ENCODE measurements at regions not wholly inside any gene's neighbourhood (a gene's known extent, or its start where the extent isn't known, plus 50 kb on each side); places are given as distances from the start of the nearest gene placed in this dataset.

DNA sequence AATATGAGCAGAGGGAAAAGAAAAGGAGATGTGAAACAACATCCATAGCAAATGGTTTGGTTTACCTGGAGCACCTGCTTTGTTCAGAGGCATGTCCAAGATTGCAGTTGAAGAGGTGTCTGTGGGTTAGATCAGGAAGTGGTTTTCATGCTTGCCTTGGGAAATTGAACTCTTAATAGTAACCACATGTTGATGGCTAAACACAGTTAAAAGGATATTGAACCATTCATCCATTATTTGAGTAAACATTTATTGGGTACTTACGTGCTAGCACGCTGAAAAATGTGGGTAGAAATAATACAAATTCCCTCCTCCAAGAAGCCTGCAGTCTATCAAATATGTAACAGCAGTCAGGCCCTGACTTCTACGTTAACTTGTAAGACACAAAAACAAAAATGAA, 235.7 kb upstream of the TNC start:
- POLR2A ChIA-PET = no interaction called here
- no TSS peak for BruUV-seq (replicated peaks)

DNA sequence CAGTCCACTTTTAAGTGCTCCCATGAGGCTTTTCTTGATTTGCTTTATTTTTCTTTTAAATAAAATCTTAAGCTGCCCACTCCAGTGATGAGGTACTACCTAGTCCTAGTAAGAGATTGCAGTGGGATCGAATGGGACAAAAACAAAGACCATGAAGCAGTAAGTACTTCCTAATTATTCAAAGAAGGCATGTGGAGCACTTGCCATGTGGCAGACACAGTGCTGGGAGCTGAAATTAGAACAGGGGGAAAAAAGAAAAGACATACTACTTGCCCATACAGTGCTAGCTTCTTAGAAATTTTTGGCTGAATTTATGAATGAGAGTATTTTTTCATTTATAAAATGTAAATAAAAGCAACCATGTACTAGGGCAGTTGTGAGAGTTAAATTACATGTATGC, 239.9 kb upstream of the TNC start:
- WGBS (ENCODE audit: low lambda C conversion rate) = 0% methylated on average over 1 of the region's 1 CpG
- no peaks in the 10 kb centered on the region for H4K20me1 ChIP-seq (ENCODE audit: insufficient read depth, low read length)
- FAIRE-seq (no peak), DNase-seq (ENCODE audit: low spot score) (no peak), ATAC-seq (no peak)
- in situ Hi-C loops (cut with HindIII; ENCODE audit: extremely low pct_ligation_motif_present, low pct_unique_long_range_greater_than_20kb) (no loop called here), intact Hi-C loops (cut with micrococcal nuclease; ENCODE audit: unreplicated experiment) (loop anchor here (10.0 kb wide), 1 partner anchor 693 kb away; no protein-coding TSS in a partner anchor)
- no peak overlapping the region for H3K4me3 ChIP-seq (replicated peaks in 1 of 3; ENCODE audit: insufficient read depth in 1 of 3, low read depth in 2 of 3, low read length in 3 of 3)
- TF ChIP-seq, protein P1, sequence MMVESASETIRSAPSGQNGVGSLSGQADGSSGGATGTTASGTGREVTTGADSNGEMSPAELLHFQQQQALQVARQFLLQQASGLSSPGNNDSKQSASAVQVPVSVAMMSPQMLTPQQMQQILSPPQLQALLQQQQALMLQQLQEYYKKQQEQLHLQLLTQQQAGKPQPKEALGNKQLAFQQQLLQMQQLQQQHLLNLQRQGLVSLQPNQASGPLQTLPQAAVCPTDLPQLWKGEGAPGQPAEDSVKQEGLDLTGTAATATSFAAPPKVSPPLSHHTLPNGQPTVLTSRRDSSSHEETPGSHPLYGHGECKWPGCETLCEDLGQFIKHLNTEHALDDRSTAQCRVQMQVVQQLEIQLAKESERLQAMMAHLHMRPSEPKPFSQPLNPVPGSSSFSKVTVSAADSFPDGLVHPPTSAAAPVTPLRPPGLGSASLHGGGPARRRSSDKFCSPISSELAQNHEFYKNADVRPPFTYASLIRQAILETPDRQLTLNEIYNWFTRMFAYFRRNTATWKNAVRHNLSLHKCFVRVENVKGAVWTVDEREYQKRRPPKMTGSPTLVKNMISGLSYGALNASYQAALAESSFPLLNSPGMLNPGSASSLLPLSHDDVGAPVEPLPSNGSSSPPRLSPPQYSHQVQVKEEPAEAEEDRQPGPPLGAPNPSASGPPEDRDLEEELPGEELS (CRISPR knock-in tag; IDR thresholded peaks at IDR 0.05) = no peak
- TF ChIP-seq ATF7-NPFF (CRISPR knock-in tag; IDR thresholded peaks at IDR 0.05; ENCODE audit: low read depth) = no peak
- no peak for TF ChIP-seq ZSCAN29 (CRISPR knock-in tag; conservative IDR thresholded peaks at IDR 0.05)
- TF ChIP-seq TCF7 (IDR thresholded peaks at IDR 0.05; ENCODE audit: low read depth) = no peak
- TF ChIP-seq GLI4 (CRISPR knock-in tag; IDR thresholded peaks at IDR 0.05; ENCODE audit: borderline replicate concordance) = no peak
- TF ChIP-seq, protein P2, sequence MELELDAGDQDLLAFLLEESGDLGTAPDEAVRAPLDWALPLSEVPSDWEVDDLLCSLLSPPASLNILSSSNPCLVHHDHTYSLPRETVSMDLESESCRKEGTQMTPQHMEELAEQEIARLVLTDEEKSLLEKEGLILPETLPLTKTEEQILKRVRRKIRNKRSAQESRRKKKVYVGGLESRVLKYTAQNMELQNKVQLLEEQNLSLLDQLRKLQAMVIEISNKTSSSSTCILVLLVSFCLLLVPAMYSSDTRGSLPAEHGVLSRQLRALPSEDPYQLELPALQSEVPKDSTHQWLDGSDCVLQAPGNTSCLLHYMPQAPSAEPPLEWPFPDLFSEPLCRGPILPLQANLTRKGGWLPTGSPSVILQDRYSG (CRISPR knock-in tag; IDR thresholded peaks at IDR 0.05) = no peak
- TF ChIP-seq ZNF326 (CRISPR knock-in tag; IDR thresholded peaks at IDR 0.05; ENCODE audit: borderline replicate concordance) = no peak
- TF ChIP-seq, protein P3, sequence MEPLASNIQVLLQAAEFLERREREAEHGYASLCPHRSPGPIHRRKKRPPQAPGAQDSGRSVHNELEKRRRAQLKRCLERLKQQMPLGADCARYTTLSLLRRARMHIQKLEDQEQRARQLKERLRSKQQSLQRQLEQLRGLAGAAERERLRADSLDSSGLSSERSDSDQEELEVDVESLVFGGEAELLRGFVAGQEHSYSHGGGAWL (CRISPR knock-in tag; IDR thresholded peaks at IDR 0.05) = no peak
- no peak for TF ChIP-seq RORA (CRISPR knock-in tag; IDR thresholded peaks at IDR 0.05)
- no peak overlapping the region for H2AFZ ChIP-seq (ENCODE audit: low read length)
- H3K9ac ChIP-seq (ENCODE audit: insufficient read depth, low read depth, low read length) = no peak overlapping the region
- no TSS peak for BruUV-seq (replicated peaks)
- POLR2A ChIA-PET = no interaction called here
- no peak overlapping the region for H3K27ac ChIP-seq (ENCODE audit: extremely low read length, insufficient read depth, low read length)
- no peaks in the 10 kb centered on the region for H3K36me3 ChIP-seq (replicated peaks in 1 of 2; ENCODE audit: control insufficient read depth in 1 of 2, insufficient read depth in 2 of 2, low read length in 2 of 2)
- H3K4me1 ChIP-seq (ENCODE audit: insufficient read depth, low read length) = no peaks in the 10 kb centered on the region
- no peaks in the 10 kb centered on the region for H3K27me3 ChIP-seq (ENCODE audit: control insufficient read depth in 1 of 2, insufficient read depth in 2 of 2, low read length in 2 of 2)
- CTCF ChIA-PET (ENCODE audit: low intra/inter-chr PET ratio, low total read pairs) = no interaction called here
- no peaks in the 10 kb centered on the region for H3K9me3 ChIP-seq (ENCODE audit: low read length)
- H3K4me2 ChIP-seq (ENCODE audit: low read depth, low read length) = no peak overlapping the region
- H3K79me2 ChIP-seq (ENCODE audit: insufficient read depth, low read length) = no peaks in the 10 kb centered on the region

More for the DNA sequence above, 235.7 kb upstream of the TNC start:
- intact Hi-C loops (cut with micrococcal nuclease; ENCODE audit: unreplicated experiment) = loop anchor here (10.0 kb wide), 1 partner anchor 689 kb away; no protein-coding TSS in a partner anchor
- no peak overlapping the region for H3K9ac ChIP-seq (ENCODE audit: insufficient read depth, low read depth, low read length)
- H3K36me3 ChIP-seq (replicated peaks in 1 of 2; ENCODE audit: control insufficient read depth in 1 of 2, insufficient read depth in 2 of 2, low read length in 2 of 2) = no peaks in the 10 kb centered on the region
- 33% methylated on average over 3 of the region's 3 CpGs for WGBS (ENCODE audit: low lambda C conversion rate)
- in situ Hi-C loops (cut with HindIII; ENCODE audit: extremely low pct_ligation_motif_present, low pct_unique_long_range_greater_than_20kb) = no loop called here
- H2AFZ ChIP-seq (ENCODE audit: low read length) = no peak overlapping the region
- CTCF ChIA-PET (ENCODE audit: low intra/inter-chr PET ratio, low total read pairs) = no interaction called here
- H3K79me2 ChIP-seq (ENCODE audit: insufficient read depth, low read length) = no peaks in the 10 kb centered on the region
- no peaks in the 10 kb centered on the region for H3K9me3 ChIP-seq (ENCODE audit: low read length)
- FAIRE-seq (no peak), ATAC-seq (no peak), DNase-seq (ENCODE audit: low spot score) (no peak)
- no peak for TF ChIP-seq MZF1 (CRISPR knock-in tag; IDR thresholded peaks at IDR 0.05; ENCODE audit: borderline replicate concordance)
- TF ChIP-seq ZNF274 (CRISPR knock-in tag; IDR thresholded peaks at IDR 0.05) = no peak
- no peak for TF ChIP-seq NKX3-1 (CRISPR knock-in tag; IDR thresholded peaks at IDR 0.05)
- TF ChIP-seq, protein P4, sequence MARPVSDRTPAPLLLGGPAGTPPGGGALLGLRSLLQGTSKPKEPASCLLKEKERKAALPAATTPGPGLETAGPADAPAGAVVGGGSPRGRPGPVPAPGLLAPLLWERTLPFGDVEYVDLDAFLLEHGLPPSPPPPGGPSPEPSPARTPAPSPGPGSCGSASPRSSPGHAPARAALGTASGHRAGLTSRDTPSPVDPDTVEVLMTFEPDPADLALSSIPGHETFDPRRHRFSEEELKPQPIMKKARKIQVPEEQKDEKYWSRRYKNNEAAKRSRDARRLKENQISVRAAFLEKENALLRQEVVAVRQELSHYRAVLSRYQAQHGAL (CRISPR knock-in tag; IDR thresholded peaks at IDR 0.05; ENCODE audit: not compliant biosample characterization) = no peak
- TF ChIP-seq, protein P5, sequence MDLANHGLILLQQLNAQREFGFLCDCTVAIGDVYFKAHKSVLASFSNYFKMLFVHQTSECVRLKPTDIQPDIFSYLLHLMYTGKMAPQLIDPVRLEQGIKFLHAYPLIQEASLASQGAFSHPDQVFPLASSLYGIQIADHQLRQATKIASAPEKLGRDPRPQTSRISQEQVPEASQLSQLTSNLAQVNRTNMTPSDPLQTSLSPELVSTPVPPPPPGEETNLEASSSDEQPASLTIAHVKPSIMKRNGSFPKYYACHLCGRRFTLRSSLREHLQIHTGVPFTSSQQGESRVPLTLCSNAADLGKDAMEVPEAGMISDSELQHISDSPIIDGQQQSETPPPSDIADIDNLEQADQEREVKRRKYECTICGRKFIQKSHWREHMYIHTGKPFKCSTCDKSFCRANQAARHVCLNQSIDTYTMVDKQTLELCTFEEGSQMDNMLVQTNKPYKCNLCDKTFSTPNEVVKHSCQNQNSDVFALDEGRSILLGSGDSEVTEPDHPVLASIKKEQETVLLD (CRISPR knock-in tag; IDR thresholded peaks at IDR 0.05; ENCODE audit: low read depth) = no peak
- no peak overlapping the region for H3K4me3 ChIP-seq (replicated peaks in 1 of 3; ENCODE audit: insufficient read depth in 1 of 3, low read depth in 2 of 3, low read length in 3 of 3)
- no peaks in the 10 kb centered on the region for H3K27me3 ChIP-seq (ENCODE audit: control insufficient read depth in 1 of 2, insufficient read depth in 2 of 2, low read length in 2 of 2)
- H4K20me1 ChIP-seq (ENCODE audit: insufficient read depth, low read length) = no peaks in the 10 kb centered on the region
- no peaks in the 10 kb centered on the region for H3K4me1 ChIP-seq (ENCODE audit: insufficient read depth, low read length)
- H3K4me2 ChIP-seq (ENCODE audit: low read depth, low read length) = no peak overlapping the region
- no peak overlapping the region for H3K27ac ChIP-seq (ENCODE audit: extremely low read length, insufficient read depth, low read length)
